GM21515 (cell line): ENCODE measurements at regions not wholly inside any gene's neighbourhood (a gene's known extent, or its start where the extent isn't known, plus 50 kb on each side); places are given as distances from the start of the nearest gene placed in this dataset.

Source experiments
- ATAC-seq: cut with Tn5 transposase; IDR thresholded peaks from one replicate; pipeline ENCODE4 v1.9.1; 2021; ENCODE audit not compliant: unreplicated experiment

- ATAC-seq: no peak
Measured at GRCh38 chr17:73976676-73977521, 226.6 kb upstream of the RPL38 start.

GRCh38 chr17:73980517-73980916 lies 223.0 kb upstream of the RPL38 start:
- ATAC-seq: no peak

GRCh38 chr17:73982871-73983270 lies 220.6 kb upstream of the RPL38 start:
- ATAC-seq: no peak

- ATAC-seq: no peak
Measured at GRCh38 chr17:73983621-73984400, 219.7 kb upstream of the RPL38 start.

- no peak for ATAC-seq
Measured at GRCh38 chr17:73984941-73985340, 218.5 kb upstream of the RPL38 start.

- ATAC-seq: no peak
Measured at GRCh38 chr17:73985466-73986015, 217.9 kb upstream of the RPL38 start.

GRCh38 chr17:73986641-73987177 lies 216.8 kb upstream of the RPL38 start:
- ATAC-seq: no peak

GRCh38 chr17:73987395-73987794 lies 216.1 kb upstream of the RPL38 start:
- no peak for ATAC-seq

- ATAC-seq: no peak
Measured at GRCh38 chr17:73987845-73988509, 215.5 kb upstream of the RPL38 start.

- ATAC-seq: no peak
Measured at GRCh38 chr17:73989671-73990070, 213.8 kb upstream of the RPL38 start.

GRCh38 chr17:73990290-73990689 lies 213.2 kb upstream of the RPL38 start:
- no peak for ATAC-seq

GRCh38 chr17:73991260-73991659 lies 212.2 kb upstream of the RPL38 start:
- ATAC-seq: no peak

GRCh38 chr17:73994946-73995345 lies 208.5 kb upstream of the RPL38 start:
- ATAC-seq: no peak

GRCh38 chr17:73997059-73997458 lies 206.4 kb upstream of the RPL38 start:
- no peak for ATAC-seq

- no peak for ATAC-seq
Measured at GRCh38 chr17:73998249-73998648, 205.2 kb upstream of the RPL38 start.

GRCh38 chr17:73998653-73999645 lies 204.5 kb upstream of the RPL38 start:
- peak; percentile 74 for ATAC-seq

- no peak for ATAC-seq
Measured at GRCh38 chr17:74001145-74001544, 202.3 kb upstream of the RPL38 start.

- no peak for ATAC-seq
Measured at GRCh38 chr17:74002241-74002640, 201.2 kb upstream of the RPL38 start.

- no peak for ATAC-seq
Measured at GRCh38 chr17:74004056-74004455, 199.4 kb upstream of the RPL38 start.

GRCh38 chr17:74005790-74006189 lies 197.7 kb upstream of the RPL38 start:
- ATAC-seq: no peak
